Hindlimb muscle (tissue), 1 donor: ENCODE measurements at regions not wholly inside any gene's neighbourhood (a gene's known extent, or its start where the extent isn't known, plus 50 kb on each side); places are given as distances from the start of the nearest gene placed in this dataset.

Experiments used
- DNase-seq: peaks from one replicate; pipeline ENCODE4 v3.0.0-alpha.2; 2013

DNA sequence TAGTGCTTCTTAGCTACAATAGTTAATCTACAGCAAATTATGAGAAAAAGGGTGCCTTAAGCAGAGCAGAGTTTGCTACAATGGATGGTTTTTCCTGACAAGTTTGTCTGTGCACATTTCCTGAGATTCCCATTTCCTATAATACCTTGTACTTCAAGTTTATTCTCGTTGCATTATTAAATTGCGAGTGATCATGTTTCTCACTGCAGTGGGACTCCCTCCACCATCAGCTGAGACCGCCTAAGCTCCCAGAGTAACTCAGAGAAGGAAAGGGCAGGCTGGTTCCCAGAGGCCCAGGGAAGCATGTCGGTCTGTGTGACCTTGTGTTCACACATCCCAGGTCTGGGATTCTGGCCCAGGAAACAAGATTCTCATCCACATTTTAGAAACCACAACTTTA lies 162.1 kb downstream of the ARL4C start:
- DNase-seq = no peak

DNA sequence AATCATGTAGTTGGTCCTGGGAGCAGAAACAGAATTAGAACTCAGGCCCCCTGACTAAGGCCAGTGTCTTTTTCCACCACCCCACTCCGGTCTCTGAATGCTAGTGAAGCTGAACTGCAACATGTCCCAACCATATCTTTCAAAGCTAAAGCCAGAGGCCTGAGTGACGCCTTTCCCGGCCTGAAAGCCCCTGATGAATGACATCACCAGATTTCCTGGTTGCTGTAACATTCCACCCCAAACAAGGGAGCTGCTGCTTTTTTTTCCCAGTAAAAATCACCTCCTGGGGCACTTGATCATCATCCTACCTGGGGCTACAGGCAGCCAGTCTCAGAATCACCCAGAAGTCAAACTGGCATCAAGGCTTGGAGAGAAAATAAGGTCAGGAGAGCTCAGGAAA lies 162.7 kb downstream of the ARL4C start:
- peak; percentile 34 for DNase-seq

DNA sequence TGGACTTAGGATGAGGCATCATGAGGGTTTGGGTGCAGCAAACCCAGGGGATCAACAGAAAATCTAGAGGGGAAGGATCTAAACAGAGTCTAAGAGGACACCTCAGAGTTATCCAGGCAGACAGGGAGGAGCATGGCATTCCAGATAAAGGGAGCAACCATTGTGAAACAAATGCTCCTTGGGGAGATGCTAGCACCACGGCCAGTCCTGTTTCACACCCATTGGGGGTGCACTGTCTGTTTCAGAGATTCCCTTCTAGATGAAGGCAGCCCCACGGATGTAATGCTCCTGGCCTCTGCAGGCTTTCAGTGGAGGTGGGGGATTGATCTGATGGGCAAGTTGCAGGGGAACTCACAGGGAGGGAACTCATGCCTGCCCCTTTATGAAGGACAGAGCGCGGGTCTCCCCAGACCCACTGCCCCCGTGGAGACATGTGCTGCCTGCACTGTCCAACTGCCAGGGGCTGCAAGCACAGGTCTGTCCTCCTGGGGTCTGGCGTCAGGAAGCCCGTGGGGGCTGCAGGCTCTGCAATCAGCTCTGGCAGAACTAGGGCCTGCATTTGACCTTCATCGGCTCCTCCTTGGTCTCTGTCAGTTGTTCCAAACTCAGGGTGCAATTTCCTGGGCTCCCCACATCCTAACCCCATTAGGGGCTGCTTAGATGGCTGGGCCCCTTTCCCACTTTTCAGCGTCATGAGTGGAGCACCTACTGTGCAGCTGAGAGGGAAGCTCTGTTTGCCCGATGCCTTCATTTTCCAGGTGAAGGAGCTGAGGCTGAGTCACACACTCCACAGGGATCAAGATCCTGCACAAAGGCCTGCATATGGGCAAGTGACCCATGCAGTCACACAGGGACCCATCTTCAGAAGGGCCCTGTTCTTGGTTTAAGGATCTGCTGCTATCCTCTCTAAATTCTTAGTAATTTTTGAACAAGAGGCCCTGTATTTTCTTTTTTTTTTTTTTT lies 163.4 kb downstream of the ARL4C start:
- no peak for DNase-seq

DNA sequence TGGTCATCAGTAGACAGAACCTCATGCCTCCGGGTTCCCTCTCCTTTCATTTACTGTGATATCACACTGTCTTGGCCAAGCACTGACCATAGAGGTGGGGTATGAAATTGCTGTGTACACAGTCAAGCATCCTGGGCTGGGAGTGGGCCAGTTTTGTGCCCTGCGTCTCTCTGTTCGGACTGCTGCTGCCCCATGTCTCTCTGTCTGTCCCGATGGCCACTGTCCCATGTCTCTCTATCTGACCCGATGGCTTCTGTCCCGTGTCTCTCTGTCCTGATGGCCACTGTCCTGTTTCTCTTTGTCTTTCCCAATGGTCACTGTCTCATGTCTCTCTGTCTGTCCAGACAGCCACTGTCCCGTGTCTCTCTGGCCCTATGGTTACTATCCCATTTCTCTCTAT lies 164.9 kb downstream of the ARL4C start:
- DNase-seq = no peak

DNA sequence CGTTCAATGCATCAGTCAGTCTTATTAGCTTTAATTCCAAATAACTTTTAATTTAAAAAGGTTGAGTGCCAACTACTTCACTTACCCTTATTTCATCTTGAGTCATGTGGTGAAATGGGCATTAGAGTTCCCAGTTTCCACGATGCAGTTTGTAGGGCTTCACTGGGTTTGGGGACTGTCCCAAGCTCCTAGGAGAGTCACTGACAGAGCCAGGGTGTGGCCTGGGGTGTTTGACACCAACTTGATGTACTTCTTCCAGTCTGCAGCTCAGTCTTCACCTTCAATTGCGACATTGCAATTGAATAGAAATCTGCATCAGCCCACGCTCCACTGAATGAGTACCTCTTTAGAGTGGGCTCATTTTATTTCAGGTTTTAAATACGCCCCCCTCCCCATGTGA lies 165.3 kb downstream of the ARL4C start:
- DNase-seq = no peak

DNA sequence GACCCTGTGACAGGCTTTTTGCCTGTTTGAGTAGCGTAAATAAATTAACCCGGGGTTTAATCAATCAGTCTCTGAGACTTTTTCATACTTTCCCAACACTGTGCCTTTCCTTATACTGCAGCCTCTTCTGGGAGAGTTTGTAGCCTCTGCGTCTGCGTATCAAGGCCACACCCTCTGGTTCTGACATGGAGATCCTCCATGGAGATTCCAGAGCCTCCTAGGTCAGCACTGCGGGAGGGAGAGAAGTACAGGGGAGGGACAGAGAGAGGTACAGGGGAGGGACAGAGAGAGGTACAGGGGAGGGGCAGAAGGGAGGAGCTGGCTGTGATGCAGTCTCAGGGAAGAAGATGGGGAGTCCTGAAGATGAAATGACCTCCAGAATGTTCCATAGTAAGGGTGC lies 166.0 kb downstream of the ARL4C start:
- no peak for DNase-seq

DNA sequence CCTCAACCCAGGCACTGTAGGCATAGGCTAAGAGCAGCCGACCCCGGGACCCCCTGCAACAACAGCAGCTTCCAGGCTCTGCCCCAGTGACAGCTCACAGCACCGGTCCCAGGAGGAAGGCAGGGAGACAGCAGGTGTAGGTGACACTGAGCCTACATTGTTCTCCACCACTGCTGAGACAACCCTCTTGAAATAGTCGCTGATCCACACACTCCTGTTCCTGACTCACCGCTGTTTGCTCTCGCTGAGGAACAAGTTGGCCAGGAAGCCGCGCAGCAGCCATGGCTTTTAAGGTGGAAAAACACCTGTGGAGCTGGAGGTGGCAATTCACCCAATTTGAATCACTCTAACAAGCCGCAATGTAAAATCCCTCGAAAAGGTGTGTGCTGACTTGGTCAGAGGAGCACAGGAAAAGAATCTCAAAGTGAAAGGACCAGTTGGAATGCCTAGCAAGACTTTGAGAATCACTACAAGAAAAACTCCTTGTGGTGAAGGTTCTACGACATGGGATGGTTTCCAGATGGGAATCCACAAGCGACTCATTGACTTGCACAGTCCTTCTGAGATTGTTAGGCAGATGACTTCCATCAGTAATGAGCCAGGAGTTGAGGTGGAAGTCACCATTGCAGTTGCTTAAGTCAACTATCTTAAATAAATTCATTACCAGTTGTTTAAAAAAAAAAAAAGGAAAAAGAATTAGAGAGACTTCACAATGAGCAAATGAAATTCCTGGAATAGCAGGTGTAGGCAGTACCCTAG lies 167.5 kb downstream of the ARL4C start:
- no peak for DNase-seq

DNA sequence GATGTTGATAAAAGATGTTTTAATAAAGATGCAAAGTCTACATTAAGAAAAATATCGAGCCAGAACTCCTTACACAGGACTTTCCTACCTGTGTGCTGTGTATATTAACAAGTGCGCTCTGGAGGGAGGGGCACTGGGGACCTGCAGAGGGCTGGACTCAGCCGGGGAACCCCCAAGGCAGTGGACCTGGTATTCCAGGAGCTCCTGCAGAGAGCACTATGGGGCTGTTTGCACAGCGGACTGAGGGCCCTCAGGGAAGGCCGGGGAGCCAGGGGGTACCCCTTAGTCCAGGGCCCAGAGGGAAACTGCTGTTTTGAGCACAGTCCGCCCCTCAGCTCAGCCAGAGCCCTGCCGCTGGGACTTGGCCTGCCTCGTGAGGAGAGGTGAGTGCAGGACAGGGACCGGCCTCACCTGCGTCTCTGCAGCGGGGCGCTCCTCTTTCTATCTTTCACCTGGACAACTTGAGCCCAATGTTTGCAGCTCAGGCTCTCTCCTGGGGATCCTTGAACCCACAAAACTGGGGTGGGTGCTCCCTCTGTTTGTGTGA lies 168.4 kb downstream of the ARL4C start:
- no peak for DNase-seq

DNA sequence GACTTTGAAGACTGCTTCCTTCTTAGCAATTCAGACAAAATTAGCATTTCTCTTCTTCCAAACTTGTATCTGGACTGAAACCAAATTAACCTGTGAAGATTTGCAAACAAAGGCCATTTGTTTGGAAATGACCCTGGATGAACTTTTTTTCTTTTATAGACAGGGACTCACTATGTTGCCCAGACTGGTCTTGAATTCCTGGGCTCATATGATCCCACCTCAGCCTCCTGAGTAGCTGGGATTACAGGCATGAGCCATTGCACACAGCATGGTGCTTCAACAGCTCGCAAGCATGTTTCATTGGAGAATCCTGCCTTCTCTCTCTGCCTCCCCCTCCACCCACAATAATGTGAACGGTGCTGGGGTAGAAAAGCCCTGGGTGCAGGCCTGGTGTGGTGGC lies 170.2 kb downstream of the ARL4C start:
- DNase-seq = no peak

DNA sequence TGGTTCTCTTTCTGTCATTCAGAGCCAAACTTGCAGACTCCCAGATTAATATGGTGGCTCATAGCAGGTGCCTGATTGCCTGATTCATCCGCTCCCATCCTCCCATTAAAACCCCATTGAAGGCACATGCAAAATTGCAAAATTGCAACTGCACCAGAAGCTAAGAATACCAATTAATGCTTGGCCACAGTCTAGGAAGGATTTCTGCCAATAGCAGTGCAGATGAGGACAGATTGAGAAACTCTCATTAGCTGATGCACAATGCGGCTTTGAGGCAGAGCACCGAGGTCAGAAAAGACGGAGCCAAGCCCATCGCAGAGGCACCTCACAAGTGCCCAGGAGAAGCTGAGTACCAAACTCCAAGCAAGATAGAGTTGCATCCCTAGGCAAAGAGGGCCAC lies 172.8 kb downstream of the ARL4C start:
- no peak for DNase-seq

DNA sequence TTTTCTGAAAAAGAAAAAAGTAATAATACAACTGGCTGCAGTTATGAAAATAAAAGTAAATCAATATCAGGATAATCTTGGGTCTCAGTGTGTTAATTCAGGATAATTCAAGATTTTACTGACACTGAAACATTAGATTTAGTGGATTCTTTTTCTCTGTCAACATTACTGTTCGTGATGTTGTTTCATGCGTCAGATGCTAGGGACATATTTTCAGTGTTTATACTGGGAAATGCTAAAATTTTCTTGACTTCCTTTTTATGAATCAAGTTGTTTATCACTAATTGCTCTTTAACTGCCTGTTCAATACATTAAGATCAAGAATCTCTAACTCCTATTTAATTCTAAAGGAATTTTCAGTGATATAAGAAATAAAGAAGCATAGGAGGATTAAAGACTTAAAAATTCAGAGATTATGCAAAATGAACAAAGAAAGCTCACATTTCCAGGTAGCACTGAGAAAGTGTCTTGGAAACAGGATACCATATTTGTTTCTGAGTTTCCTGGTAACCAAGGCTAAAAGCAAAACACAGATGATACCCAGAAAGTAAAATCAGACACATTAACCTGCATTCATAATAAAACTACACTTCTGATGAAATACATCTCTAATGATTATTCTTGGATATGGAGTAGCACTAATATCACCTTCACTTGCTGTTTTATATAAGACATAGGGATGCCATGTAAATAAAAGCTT lies 174.0 kb downstream of the ARL4C start:
- DNase-seq = no peak

DNA sequence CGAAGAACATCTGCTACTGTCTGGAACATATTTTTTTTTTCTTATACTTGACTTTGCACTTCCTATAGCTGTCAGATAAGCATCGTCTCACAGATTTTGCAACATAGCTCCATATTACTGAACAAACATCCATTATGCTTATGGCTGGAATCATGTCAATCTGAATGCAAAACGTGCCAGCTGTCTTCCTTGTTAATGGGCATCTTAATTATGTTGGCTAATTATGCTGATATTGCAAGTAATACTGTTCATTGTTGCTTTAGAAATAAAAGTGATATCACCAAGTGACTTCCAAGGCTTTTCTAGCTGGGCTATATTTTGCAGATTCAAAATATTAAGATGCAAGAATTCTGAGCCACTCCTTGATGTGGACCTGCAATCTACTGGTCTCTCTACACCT lies 176.8 kb downstream of the ARL4C start:
- DNase-seq = no peak

DNA sequence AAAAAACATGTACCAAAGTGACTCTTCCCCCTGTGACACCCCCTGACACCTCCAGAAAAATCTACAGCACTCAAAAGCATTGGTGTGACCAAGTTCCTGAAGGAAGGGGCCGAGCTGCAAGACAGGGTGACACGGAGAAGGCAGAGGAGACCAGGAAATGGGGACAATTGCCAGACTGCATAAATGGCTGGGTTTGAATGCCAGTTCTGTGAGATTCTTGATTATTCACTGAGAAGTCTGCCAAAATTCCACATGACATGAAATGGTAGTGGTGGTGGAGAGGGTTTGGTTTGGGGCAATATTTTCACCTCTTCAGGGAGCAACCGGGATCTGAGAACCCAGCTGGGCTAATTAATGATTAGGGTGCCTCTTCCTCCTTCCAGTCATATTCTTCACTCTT lies 178.5 kb downstream of the ARL4C start:
- no peak for DNase-seq

DNA sequence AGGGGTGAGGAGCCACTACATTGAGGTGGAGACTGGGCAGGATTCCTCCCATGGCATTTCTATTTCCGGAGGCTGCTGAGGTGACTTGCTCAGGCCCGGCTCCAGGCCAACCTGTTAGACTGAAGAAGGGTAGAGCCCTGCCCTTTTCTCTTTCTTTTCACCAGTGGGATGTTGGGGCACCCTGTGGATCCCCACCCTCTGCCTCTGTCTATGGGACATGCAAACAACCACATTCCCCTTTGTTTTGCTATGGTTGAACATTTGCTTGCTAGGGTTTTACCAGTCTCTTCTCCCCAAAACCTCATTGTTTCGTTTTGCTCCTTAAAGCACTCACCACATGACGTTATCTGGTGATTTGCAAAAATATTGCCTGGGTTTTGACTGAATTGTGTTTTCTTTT lies 183.3 kb downstream of the ARL4C start:
- DNase-seq = no peak

DNA sequence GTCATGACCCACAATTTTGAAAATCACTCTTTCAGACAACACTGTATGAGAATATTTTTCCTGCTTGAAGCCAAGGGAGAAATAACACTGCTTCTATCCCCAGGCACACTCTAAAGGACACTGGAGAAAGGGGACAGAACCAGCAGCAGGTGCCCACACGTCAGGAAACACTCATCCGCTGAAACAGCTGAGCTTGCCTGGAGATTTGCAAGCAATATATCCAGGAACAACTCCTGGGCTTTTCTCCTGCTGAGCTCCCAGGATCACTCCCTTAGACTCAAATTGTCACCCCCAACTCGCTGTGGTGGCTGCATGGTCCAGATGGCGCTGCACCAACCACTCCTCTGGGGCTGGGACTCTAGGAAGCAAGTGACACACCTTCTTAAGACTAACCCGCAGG lies 186.7 kb downstream of the ARL4C start:
- DNase-seq = no peak

DNA sequence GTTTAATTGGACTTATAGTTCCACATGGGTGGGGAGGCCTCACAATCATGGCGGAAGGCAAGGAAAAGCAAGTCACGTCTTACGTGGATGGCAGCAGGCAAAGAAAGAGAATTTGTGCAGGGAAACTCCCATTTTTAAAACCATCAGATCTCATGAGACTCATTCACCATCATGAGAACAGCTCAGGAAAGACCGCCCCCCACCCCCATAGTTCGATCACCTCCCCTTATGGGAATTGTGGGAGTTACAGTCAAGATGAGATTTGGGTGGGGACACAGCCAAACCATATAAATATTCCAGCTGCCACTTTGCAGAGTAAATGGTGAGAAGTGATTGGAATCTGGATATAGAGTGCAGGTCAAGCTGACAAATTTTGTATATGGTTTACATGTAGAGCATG lies 187.4 kb downstream of the ARL4C start:
- DNase-seq = no peak

DNA sequence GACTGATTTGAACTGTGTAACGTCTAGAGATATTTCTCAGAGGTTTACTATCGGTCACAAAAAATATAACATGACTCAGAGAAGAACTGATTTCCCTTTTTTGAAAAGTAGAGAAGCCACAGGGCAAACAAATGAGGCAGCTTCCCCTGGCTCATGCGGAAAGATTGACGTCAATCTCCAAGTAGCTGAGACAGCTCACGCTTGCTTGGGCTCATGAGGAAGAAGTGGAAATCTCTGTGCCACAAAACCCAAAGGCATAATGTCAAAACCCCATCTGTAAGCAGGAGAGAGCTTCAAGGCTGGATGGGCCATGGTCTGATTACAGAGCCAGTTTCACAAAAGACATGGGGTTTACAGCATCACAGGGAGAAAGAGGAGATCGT lies 188.1 kb downstream of the ARL4C start:
- peak; percentile 30 for DNase-seq

DNA sequence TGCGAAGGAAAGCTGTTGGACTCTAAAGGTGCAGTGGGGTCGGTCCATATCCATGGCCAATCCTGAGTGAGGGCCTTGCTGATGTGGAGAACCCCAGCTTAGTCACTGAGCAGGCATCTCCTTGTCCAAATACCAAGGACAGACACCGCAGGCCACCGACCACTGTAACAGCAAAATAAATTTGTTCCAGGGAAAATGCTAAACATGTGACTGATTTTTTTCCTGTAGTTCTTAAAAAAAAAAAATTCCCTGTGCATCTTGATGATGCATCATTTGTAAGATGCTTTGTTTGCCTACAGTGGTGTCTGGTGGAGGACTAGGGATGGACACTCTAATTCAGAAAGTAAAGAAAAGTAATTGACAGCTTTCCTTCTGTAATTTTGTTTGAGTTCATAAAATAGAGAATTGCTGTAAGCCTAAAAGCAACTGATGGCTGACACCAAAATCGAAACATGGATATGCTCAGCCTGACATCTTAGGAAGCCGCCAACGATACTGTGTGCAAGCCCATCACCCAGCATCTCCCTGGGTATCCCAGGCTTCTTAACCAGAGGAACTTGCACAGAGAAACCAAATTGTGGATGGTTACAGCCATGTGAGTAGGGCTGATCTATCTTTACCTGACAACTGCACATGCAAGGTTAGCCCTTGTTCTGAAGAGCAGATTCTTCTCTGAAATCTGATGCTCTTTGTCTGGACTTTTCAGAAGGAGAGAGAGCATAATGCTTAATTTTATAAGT lies 188.6 kb downstream of the ARL4C start:
- no peak for DNase-seq

DNA sequence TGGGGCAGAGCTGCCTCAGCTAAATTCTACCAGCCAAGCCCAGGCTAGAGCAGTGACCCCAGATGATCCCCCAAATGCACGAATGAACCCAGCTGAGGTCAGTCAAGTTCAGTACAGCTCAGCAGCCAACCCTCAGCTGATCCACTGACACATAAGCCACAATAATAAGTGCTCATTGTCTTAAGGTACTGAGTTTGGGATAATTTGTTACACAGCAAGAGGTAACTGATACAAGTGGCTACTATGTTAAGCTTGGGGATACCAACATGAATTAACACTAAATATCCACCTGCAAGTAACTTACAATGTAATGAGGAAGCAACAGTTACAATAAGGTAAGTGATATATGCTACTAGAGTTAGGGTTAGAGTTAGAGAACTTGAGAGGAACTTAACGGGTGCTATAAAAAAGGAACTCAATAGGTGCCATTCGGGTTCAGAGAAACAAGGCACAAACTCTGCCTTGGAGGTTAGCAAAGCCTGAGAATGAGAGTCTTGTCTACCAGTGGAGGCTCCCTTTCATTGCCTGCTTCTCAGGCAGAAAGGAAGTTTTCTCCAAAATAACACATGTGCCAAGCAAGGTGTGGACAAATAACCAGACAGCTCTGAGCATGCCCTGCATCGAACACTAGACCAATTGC lies 189.4 kb downstream of the ARL4C start:
- DNase-seq = no peak

DNA sequence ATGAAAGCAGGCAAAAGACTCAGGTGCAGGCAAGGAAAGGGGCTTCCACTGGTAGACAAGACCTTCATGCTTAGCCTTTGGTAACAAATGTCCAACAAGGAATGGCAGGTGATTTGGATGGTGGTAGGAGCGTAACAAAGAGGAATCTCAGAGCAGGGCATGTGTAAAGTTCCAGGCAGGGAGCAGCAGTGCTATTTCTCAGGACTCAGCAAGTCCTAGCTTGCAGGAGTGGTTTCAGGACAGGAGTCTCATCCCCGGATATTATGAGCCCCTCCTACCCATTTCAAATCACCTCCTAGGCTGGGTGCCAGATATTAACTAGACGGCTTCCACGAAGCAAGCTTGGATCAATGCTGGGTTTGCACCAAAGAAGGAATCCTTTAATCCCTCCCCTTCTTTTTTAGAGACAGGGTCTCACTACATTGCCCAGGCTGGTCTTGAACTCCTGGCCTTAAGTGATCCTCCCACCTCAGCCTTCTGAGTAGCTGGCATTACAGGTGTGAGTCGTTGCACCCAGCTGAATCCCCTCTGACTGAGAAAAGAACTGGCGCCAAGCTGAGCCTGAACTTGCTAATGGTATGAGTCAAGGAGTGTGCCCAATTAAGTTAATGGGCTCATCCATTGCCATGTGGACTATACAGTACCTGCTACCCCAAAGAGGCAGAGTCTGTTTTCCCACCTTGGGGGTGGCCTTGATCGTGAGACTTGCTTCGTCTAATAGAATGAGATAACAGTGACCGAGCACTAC lies 190.3 kb downstream of the ARL4C start:
- no peak for DNase-seq

DNA sequence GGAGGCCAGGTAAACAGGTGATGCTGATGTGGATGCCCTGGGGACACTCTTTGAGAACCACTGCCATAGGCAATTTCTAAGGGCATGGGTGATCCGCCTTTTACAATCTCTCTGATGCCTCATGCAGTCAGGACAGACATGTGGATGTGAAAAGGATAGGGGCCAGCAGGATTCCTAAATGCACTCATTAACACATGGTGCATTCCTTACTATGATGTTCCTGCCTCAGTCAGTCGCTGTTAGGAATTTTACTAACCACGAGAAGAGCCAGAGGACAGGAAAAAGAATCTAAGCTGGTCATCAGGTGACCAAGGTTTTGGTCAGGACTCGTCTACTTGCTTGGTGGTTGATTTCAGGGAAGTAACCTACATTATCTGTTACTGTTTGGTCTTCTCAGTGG lies 191.0 kb downstream of the ARL4C start:
- no peak for DNase-seq
